Fibroblast of pulmonary artery (primary cell): ENCODE measurements at regions not wholly inside any gene's neighbourhood (a gene's known extent, or its start where the extent isn't known, plus 50 kb on each side); places are given as distances from the start of the nearest gene placed in this dataset.
"Not testable (repeated sequence)": the region's sequence is repeated elsewhere in the genome, so short reads cannot be mapped to it uniquely, and the experiment has no call there.

Experiments used
- DNase-seq: peaks from one replicate; pipeline ENCODE4 v3.0.0-alpha.2; 2010; ENCODE audit warnings: low read depth
- H3K4me3 ChIP-seq: replicated peaks from 2 replicates; pipeline ENCODE4 v1.5.1; 2011; ENCODE audit warnings: low read depth, mild to moderate bottlenecking, control low read depth, low read length, moderate library complexity
- CTCF ChIP-seq: IDR thresholded peaks from 2 replicates; pipeline ENCODE4 v1.5.1; 2011; ENCODE audit warnings: mild to moderate bottlenecking, control low read depth, low read length, inconsistent platforms; ENCODE audit errors: missing control alignments

DNA sequence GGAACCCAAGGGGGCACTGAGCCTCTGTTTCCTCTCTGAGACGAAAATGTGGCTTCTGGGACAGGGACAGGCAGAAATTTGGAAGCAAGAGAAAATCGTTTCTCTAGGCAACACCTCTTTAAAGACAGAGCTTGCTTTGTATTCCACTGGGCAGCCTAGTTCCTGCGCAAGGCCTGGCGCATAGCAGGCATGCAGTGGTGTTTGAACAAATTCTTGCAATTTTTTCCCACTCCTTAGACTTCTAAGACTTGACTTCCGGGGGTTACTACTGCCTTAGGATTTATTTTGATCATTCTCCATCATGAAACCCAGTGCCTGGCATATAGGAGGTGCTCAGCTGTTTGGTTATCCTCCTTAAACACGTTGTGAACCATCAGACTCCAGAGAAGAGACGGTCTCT, 249.0 kb upstream of the KCNG1 start:
- no peak for DNase-seq
- no peak overlapping the region for H3K4me3 ChIP-seq
- no peak for TF ChIP-seq CTCF

GRCh38 chr20:51271289-51271688, 248.4 kb upstream of the KCNG1 start:
- H3K4me3 ChIP-seq, DNase-seq: not testable (repeated sequence)

GRCh38 chr20:51269671-51270070, 246.8 kb upstream of the KCNG1 start:
- H3K4me3 ChIP-seq = no peak overlapping the region
- no peak for DNase-seq
- TF ChIP-seq CTCF = no peak

DNA sequence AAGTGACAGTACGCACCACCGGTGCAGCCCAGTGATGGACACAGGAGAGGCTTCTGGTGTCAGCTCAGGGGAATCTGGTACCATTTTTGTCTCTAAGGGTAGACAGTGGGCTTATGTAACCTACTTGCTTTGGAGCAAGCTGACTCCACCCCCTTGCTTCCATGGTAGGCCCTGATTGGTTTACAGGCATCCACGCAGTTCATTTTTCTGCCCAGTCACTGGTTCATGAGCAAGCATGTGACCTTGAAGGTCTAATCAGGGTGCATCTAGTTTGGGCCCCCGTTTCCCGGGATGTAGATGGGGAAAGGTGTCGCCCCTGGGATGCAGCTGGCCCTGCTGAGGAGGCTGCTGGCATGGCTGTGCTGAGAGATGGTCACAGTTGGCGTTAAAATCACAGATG, 244.8 kb upstream of the KCNG1 start:
- DNase-seq = no peak
- no peak overlapping the region for H3K4me3 ChIP-seq
- no peak for TF ChIP-seq CTCF

DNA sequence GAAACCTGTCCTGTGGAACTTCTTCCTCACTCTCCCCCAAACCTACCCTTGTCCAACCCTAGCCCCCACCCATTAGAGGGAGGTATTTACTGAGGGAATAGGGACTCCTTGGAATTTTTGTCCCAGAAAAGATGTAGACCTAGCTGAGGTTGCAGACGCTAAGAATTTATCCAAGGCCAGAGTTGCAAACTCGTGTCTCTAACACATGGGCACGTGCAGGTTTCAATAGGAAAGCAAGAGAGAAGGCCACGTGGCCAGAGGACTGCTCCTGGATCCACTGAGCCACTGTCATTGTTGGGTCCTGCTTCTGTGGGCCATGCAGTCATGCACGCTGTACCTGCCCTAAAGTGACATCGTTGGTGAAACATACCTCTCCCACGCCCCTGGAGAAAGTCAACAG, 243.4 kb upstream of the KCNG1 start:
- TF ChIP-seq CTCF = no peak
- DNase-seq = no peak

DNA sequence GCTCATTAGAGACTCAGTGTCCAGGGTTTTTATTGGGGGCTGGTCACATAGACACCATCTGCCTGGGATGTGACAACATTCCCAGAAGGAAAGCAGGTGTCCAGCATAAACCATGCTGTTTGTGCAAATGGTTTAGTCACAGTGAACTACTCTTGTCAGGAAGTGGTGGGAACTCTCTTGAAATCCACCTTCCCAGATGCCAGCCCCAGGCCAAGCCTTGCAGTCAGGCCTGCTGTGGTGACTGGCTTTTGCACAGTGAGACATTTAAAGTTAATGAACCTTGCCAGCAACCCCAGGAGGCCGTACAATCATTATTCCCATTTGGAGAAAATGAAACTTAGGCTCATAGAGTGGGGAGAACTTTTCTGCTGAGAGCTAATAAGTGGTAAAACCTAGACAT, 242.5 kb upstream of the KCNG1 start:
- no peak overlapping the region for H3K4me3 ChIP-seq
- DNase-seq = no peak
- TF ChIP-seq CTCF = no peak

More for the DNA sequence above, 243.4 kb upstream of the KCNG1 start:
- no peak overlapping the region for H3K4me3 ChIP-seq

DNA sequence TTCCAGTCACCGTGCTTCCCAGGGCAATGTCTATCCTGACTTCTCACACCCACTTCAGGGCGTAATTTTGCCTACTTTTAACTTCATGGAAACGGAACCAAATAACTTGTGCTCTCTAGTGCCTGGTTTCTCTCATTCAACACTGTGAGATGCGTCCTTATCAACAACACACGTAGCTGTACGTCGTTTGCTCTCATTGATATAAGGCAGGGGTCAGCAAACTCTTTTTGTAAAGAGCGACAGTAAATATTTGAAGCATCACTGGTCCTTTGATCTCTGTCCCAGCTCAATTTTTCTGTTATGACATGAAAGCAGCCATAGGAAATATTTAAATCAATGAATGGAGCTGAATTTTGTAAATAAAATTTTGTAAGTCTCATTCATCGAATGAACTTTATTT, 239.3 kb upstream of the KCNG1 start:
- DNase-seq = no peak
- no peak overlapping the region for H3K4me3 ChIP-seq
- TF ChIP-seq CTCF = no peak

DNA sequence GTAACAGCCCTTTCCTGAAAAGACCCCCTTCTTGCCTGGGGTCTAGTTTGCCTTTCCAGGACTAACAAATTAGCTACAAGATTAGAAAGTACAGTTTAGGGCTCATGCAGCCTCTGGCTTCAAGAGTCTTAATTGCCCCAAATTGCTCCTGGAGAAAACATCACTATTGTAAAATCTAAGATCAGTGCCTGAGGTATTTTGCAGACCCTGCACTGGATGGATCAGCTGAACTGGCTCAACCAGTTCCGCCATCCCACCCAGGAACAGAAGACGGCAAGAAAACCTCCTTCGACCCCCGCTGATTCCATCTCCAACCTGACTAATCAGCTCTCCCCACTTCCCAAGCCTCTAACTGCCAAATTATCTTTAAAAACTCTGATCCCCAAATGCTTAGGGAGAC, 236.5 kb upstream of the KCNG1 start:
- TF ChIP-seq CTCF = no peak
- no peak overlapping the region for H3K4me3 ChIP-seq
- no peak for DNase-seq
